Smooth muscle cell (in vitro differentiated cells): ENCODE measurements at regions not wholly inside any gene's neighbourhood (a gene's known extent, or its start where the extent isn't known, plus 50 kb on each side); places are given as distances from the start of the nearest gene placed in this dataset.

Experiments used
- DNase-seq: peaks from one replicate; lab custom pipeline; 2025; ENCODE audit not compliant: unreplicated experiment; lab: John Stamatoyannopoulos, UW
- H2AFZ ChIP-seq: fragments of 200-600 bp; sonication (generic); 2 replicates; pipeline ENCODE4 v1.6.0; 2016; ENCODE audit warnings: antibody characterized with exemption, low read depth, mild to moderate bottlenecking
- H3F3A ChIP-seq: fragments of 200-600 bp; sonication (generic); 2 replicates; pipeline ENCODE4 v1.6.0; 2017; ENCODE audit warnings: antibody characterized with exemption, low read depth
- H3K27ac ChIP-seq: fragments of 200-600 bp; sonication (generic); 2 replicates; pipeline ENCODE4 v1.5.1; 2016; ENCODE audit warnings: low read depth, mild to moderate bottlenecking
- H3K27me3 ChIP-seq: fragments of 200-600 bp; sonication (generic); 2 replicates; pipeline ENCODE4 v1.6.1; 2016; ENCODE audit warnings: low read depth, mild to moderate bottlenecking
- H3K36me3 ChIP-seq: fragments of 200-600 bp; sonication (generic); 2 replicates; pipeline ENCODE4 v1.5.1; 2016; ENCODE audit warnings: low read depth
- H3K4me1 ChIP-seq: fragments of 200-600 bp; sonication (generic); 2 replicates; pipeline ENCODE4 v1.5.1; 2016; ENCODE audit warnings: low read depth
- H3K4me2 ChIP-seq: fragments of 200-600 bp; sonication (generic); 2 replicates; pipeline ENCODE4 v1.6.0; 2016; ENCODE audit warnings: mild to moderate bottlenecking
- H3K4me3 ChIP-seq: fragments of 200-600 bp; sonication (generic); 2 replicates; pipeline ENCODE4 v1.5.1; 2016; ENCODE audit warnings: mild to moderate bottlenecking
- H3K79me2 ChIP-seq: fragments of 200-600 bp; sonication (generic); 2 replicates; pipeline ENCODE4 v1.6.0; 2016; ENCODE audit warnings: low read depth, mild to moderate bottlenecking
- H3K9ac ChIP-seq: fragments of 200-600 bp; sonication (generic); 2 replicates; pipeline ENCODE4 v1.6.0; 2016; ENCODE audit warnings: low read depth
- H3K9me3 ChIP-seq: fragments of 200-600 bp; sonication (generic); replicated peaks from 2 replicates; pipeline ENCODE4 v1.5.1; 2016; ENCODE audit warnings: low read depth
- H4K20me1 ChIP-seq: fragments of 200-600 bp; sonication (generic); 2 replicates; pipeline ENCODE4 v1.6.0; 2016; ENCODE audit warnings: low read depth
- CTCF ChIP-seq: fragments of 200-600 bp; sonication (generic); IDR thresholded peaks from 2 replicates; pipeline ENCODE4 v1.5.1; 2017; ENCODE audit warnings: borderline replicate concordance, mild to moderate bottlenecking, antibody characterized with exemption; ENCODE audit not compliant: insufficient read depth, poor library complexity, severe bottlenecking
- WGBS: methylation state at CpG from one replicate; pipeline ENCODE4 v1.1.7; 2016; ENCODE audit warnings: low lambda C conversion rate; 5-methylcytosine and 5-hydroxymethylcytosine counted together

GRCh38 chr4:151599863-151600262 lies 160.9 kb downstream of the GATB start:
- Histone ChIP-seq H3K4me3 (no peak overlapping the region), H3K79me2 (no peaks in the 10 kb centered on the region), H3K36me3 (no peaks in the 10 kb centered on the region), H2AFZ (no peak overlapping the region), H3K9me3 (no peaks in the 10 kb centered on the region), H3K9ac (no peak overlapping the region), H3F3A (no peaks in the 10 kb centered on the region), H3K4me1 (no peaks in the 10 kb centered on the region), H3K4me2 (no peak overlapping the region), H3K27me3 (no peaks in the 10 kb centered on the region), H3K27ac (peak overlapping the region; percentile 47), H4K20me1 (no peaks in the 10 kb centered on the region)
- DNase-seq: no peak
- TF ChIP-seq CTCF: no peak
- 92% methylated on average over 2 of the region's 2 CpGs for WGBS

GRCh38 chr4:151600432-151600831 lies 160.4 kb downstream of the GATB start:
- Histone ChIP-seq H3K79me2 (no peaks in the 10 kb centered on the region), H3K36me3 (no peaks in the 10 kb centered on the region), H3K9ac (no peak overlapping the region), H3K4me3 (no peak overlapping the region), H3K9me3 (no peaks in the 10 kb centered on the region), H3K4me2 (no peak overlapping the region), H4K20me1 (no peaks in the 10 kb centered on the region), H3K4me1 (no peaks in the 10 kb centered on the region), H3K27me3 (no peaks in the 10 kb centered on the region), H2AFZ (no peak overlapping the region), H3F3A (no peaks in the 10 kb centered on the region), H3K27ac (peak overlapping the region; percentile 47)
- WGBS: 84% methylated on average over 3 of the region's 3 CpGs
- TF ChIP-seq CTCF: no peak
- no peak for DNase-seq

GRCh38 chr4:151603377-151603776 lies 157.4 kb downstream of the GATB start:
- H3F3A ChIP-seq: no peaks in the 10 kb centered on the region
- no peak for TF ChIP-seq CTCF
- H4K20me1 ChIP-seq: no peaks in the 10 kb centered on the region
- 69% methylated on average over 2 of the region's 2 CpGs for WGBS
- H3K27me3 ChIP-seq: no peaks in the 10 kb centered on the region
- H3K79me2 ChIP-seq: no peaks in the 10 kb centered on the region
- no peak overlapping the region for H3K4me3 ChIP-seq
- H3K9ac ChIP-seq: no peak overlapping the region
- no peaks in the 10 kb centered on the region for H3K9me3 ChIP-seq
- no peak overlapping the region for H2AFZ ChIP-seq
- no peak overlapping the region for H3K27ac ChIP-seq
- DNase-seq: no peak
- no peak overlapping the region for H3K4me2 ChIP-seq
- H3K4me1 ChIP-seq: no peaks in the 10 kb centered on the region
- no peaks in the 10 kb centered on the region for H3K36me3 ChIP-seq

- no peaks in the 10 kb centered on the region for H3F3A ChIP-seq
- no peaks in the 10 kb centered on the region for H3K79me2 ChIP-seq
- TF ChIP-seq CTCF: peak; percentile 45
- H3K27me3 ChIP-seq: no peaks in the 10 kb centered on the region
- no peaks in the 10 kb centered on the region for H3K9me3 ChIP-seq
- H2AFZ ChIP-seq: no peak overlapping the region
- no peak overlapping the region for H3K4me2 ChIP-seq
- DNase-seq: no peak
- no peak overlapping the region for H3K4me3 ChIP-seq
- no peaks in the 10 kb centered on the region for H3K4me1 ChIP-seq
- H3K36me3 ChIP-seq: no peaks in the 10 kb centered on the region
- no peaks in the 10 kb centered on the region for H4K20me1 ChIP-seq
- WGBS: 84% methylated on average over 5 of the region's 5 CpGs
- no peak overlapping the region for H3K27ac ChIP-seq
- H3K9ac ChIP-seq: no peak overlapping the region
Observed at GRCh38 chr4:151604238-151604637, 156.6 kb downstream of the GATB start.
